A549 (cell line): ENCODE measurements at regions not wholly inside any gene's neighbourhood (a gene's known extent, or its start where the extent isn't known, plus 50 kb on each side); places are given as distances from the start of the nearest gene placed in this dataset.

Experiments
- ATAC-seq, 2 experiments: fragments of 200-7000 bp in 1 of 2; fragments of >200 bp in 1 of 2; cut with Nextera tagmentation in 1 of 2; cut with Tn5 transposase in 1 of 2; 3 replicates each; pipeline versions ENCODE4 v1.8.0 to v1.9.1; 2018 to 2020; ENCODE audit warnings: mild to moderate bottlenecking in 1 of 2, moderate library complexity in 1 of 2
- CTCF ChIA-PET: fragments of 300-600 bp; sonication (Branson Sonifier 250); formaldehyde crosslinking; extraction: SDS; loops from one replicate; lab custom pipeline; 2021; ENCODE audit warnings: antibody characterized with exemption, inconsistent platforms; lab: Yijun Ruan, JAX
- POLR2A ChIA-PET: fragments of 350-600 bp; formaldehyde crosslinking; extraction: SDS; loops from one replicate; lab custom pipeline; 2021; ENCODE audit warnings: antibody characterized with exemption, inconsistent platforms; lab: Yijun Ruan, JAX
- DNase-seq, 2 experiments: peaks; one replicate each; pipeline versions ENCODE4 v3.0.0 to v3.0.0-alpha.2; 2011 to 2016; ENCODE audit warnings: low read depth in 1 of 2, low spot score in 1 of 2
- FAIRE-seq: peaks from 2 replicates; lab custom pipeline; 2011; peaks lifted over from hg19 to GRCh38; lab: Jason Lieb, UNC
- H3K27ac ChIP-seq, 2 experiments: fragments of >200 bp; sonication (Bioruptor Twin); formaldehyde crosslinking; 3 replicates each; pipeline ENCODE4 v1.5.1; 2016 to 2017
- H3K4me1 ChIP-seq: fragments of >200 bp; sonication (Bioruptor Twin); formaldehyde crosslinking; 3 replicates; pipeline ENCODE4 v1.6.1; 2016
- H3K4me2 ChIP-seq: fragments of >200 bp; sonication (Bioruptor Twin); formaldehyde crosslinking; 3 replicates; pipeline ENCODE4 v1.6.1; 2016
- H3K4me3 ChIP-seq: fragments of >200 bp; sonication (Bioruptor Twin); formaldehyde crosslinking; 3 replicates; pipeline ENCODE4 v1.5.1; 2016
- H3K9me3 ChIP-seq: fragments of >200 bp; sonication (Bioruptor Twin); formaldehyde crosslinking; 3 replicates; pipeline ENCODE4 v1.6.1; 2016
- ATOH8 ChIP-seq: fragments of 250-450 bp; sonication (Bioruptor Pico); IDR thresholded peaks from 2 replicates; pipeline ENCODE4 v1.5.0; 2020; ENCODE audit warnings: low read depth, mild to moderate bottlenecking, moderate library complexity
- CEBPB ChIP-seq, 2 experiments: fragments of >200 bp in 1 of 2; sonication (Bioruptor Twin) in 1 of 2; formaldehyde crosslinking in 1 of 2; IDR thresholded peaks; 2 replicates each; pipeline ENCODE4 v1.6.1; 2012 to 2016
- CHD4 ChIP-seq: fragments of 200-600 bp; sonication (generic); IDR thresholded peaks from 2 replicates; pipeline ENCODE4 v1.6.1; 2016; ENCODE audit warnings: antibody characterized with exemption, mild to moderate bottlenecking, borderline replicate concordance
- E2F6 ChIP-seq: IDR thresholded peaks from 2 replicates; pipeline ENCODE4 v1.6.1; 2012; ENCODE audit warnings: low read depth, borderline replicate concordance
- EHF ChIP-seq: fragments of 250-450 bp; sonication (Bioruptor Pico); IDR thresholded peaks from 2 replicates; pipeline ENCODE4 v1.5.0; 2020; ENCODE audit warnings: mild to moderate bottlenecking
- EHMT2 ChIP-seq: fragments of 200-600 bp; sonication (generic); IDR thresholded peaks from 2 replicates; pipeline ENCODE4 v1.6.1; 2016; ENCODE audit warnings: antibody characterized with exemption, low read depth, mild to moderate bottlenecking, moderate library complexity
- ELK1 ChIP-seq: fragments of 150-350 bp; IDR thresholded peaks from 2 replicates; pipeline ENCODE4 v1.6.1; 2014; ENCODE audit warnings: low read depth, mild to moderate bottlenecking, low read length
- ESRRA ChIP-seq: fragments of 150-350 bp; IDR thresholded peaks from 2 replicates; pipeline ENCODE4 v1.6.1; 2014; ENCODE audit warnings: mild to moderate bottlenecking, low read length, borderline replicate concordance
- FOXS1 ChIP-seq: fragments of 250-450 bp; sonication (Bioruptor Pico); IDR thresholded peaks from 2 replicates; pipeline ENCODE4 v1.5.0; 2020; ENCODE audit warnings: mild to moderate bottlenecking, moderate library complexity
- GATA3 ChIP-seq: IDR thresholded peaks from 2 replicates; pipeline ENCODE4 v1.6.1; 2012; ENCODE audit warnings: borderline replicate concordance
- HES2 ChIP-seq: fragments of >200 bp; sonication (Bioruptor Twin); formaldehyde crosslinking; IDR thresholded peaks from 2 replicates; pipeline ENCODE4 v1.6.1; 2016
- HEYL ChIP-seq: fragments of 250-450 bp; sonication (Bioruptor Pico); IDR thresholded peaks from 2 replicates; pipeline ENCODE4 v1.8.0; 2021; ENCODE audit warnings: mild to moderate bottlenecking, moderate library complexity
- HOXB5 ChIP-seq: fragments of 250-450 bp; sonication (Bioruptor Pico); IDR thresholded peaks from 2 replicates; pipeline ENCODE4 v1.5.0; 2020; ENCODE audit warnings: mild to moderate bottlenecking, moderate library complexity
- KDM1A ChIP-seq: fragments of 200-600 bp; sonication (generic); IDR thresholded peaks from 2 replicates; pipeline ENCODE4 v1.6.1; 2016; ENCODE audit warnings: low read depth, mild to moderate bottlenecking
- KDM5A ChIP-seq: fragments of 200-600 bp; sonication (generic); IDR thresholded peaks from 2 replicates; pipeline ENCODE4 v1.6.1; 2016; ENCODE audit warnings: antibody characterized with exemption, mild to moderate bottlenecking
- MAFK ChIP-seq: fragments of 450-650 bp; IDR thresholded peaks from 2 replicates; pipeline ENCODE4 v1.6.1; 2014; ENCODE audit not compliant: partially characterized antibody
- MAX ChIP-seq: IDR thresholded peaks from 2 replicates; pipeline ENCODE4 v1.6.1; 2012
- MYC ChIP-seq: IDR thresholded peaks from 2 replicates; pipeline ENCODE4 v1.6.1; 2012; ENCODE audit warnings: mild to moderate bottlenecking, inconsistent platforms, low read length, improper control_type of control experiment, borderline replicate concordance
- POLR2AphosphoS2 ChIP-seq: conservative IDR thresholded peaks from 2 replicates; pipeline ENCODE4 v1.6.1; 2012; ENCODE audit warnings: low read length, improper control_type of control experiment, inconsistent platforms
- RARB ChIP-seq: fragments of 250-450 bp; sonication (Bioruptor Pico); IDR thresholded peaks from 2 replicates; pipeline ENCODE4 v1.8.0; 2021; ENCODE audit warnings: mild to moderate bottlenecking, moderate library complexity
- RCOR1 ChIP-seq: fragments of 150-350 bp; IDR thresholded peaks from 2 replicates; pipeline ENCODE4 v1.6.1; 2014; ENCODE audit warnings: antibody characterized with exemption, low read length, low read depth
- SMC3 ChIP-seq: fragments of >200 bp; sonication (Bioruptor Twin); formaldehyde crosslinking; IDR thresholded peaks from 3 replicates; pipeline ENCODE4 v1.6.1; 2018; ENCODE audit warnings: inconsistent platforms
- SREBF2 ChIP-seq: fragments of 450-650 bp; IDR thresholded peaks from 2 replicates; pipeline ENCODE4 v1.6.1; 2014; ENCODE audit warnings: mild to moderate bottlenecking, moderate library complexity
- USF2 ChIP-seq: fragments of 450-650 bp; IDR thresholded peaks from 2 replicates; pipeline ENCODE4 v1.6.1; 2014; ENCODE audit warnings: antibody characterized with exemption
- ZFP36 ChIP-seq: fragments of 450-650 bp; IDR thresholded peaks from 2 replicates; pipeline ENCODE4 v1.6.1; 2014; ENCODE audit warnings: borderline replicate concordance; ENCODE audit not compliant: partially characterized antibody
- ZSCAN20 ChIP-seq: fragments of 250-450 bp; sonication (Bioruptor Pico); IDR thresholded peaks from 2 replicates; pipeline ENCODE4 v1.8.0; 2022; ENCODE audit warnings: mild to moderate bottlenecking, moderate library complexity
- WGBS: methylation state at CpG from one replicate; pipeline ENCODE4 v1.1.6; 2017; ENCODE audit errors: missing lambda C conversion rate; 5-methylcytosine and 5-hydroxymethylcytosine counted together

- FAIRE-seq, result no peak
Observed at GRCh38 chr13:107807306-107808073, 407.8 kb downstream of the LIG4 start.

GRCh38 chr13:107806726-107807125 lies 408.6 kb downstream of the LIG4 start:
- POLR2A ChIA-PET, result no interaction called here
- no peak for ATAC-seq
- H3K4me3 ChIP-seq, result no peak overlapping the region
- CTCF ChIA-PET, result no interaction called here
- no peak for DNase-seq
- 2% methylated on average over 2 of the region's 2 CpGs for WGBS
- TF ChIP-seq ZSCAN20 (CRISPR knock-in tag) (no peak), USF2 (no peak), CEBPB (IDR thresholded peaks at IDR 0.05) (no peak)
- no peak overlapping the region for H3K4me2 ChIP-seq
- FAIRE-seq, result no peak
- no peaks in the 10 kb centered on the region for H3K9me3 ChIP-seq
- no peak overlapping the region for H3K27ac ChIP-seq
- no peaks in the 10 kb centered on the region for H3K4me1 ChIP-seq

More at GRCh38 chr13:107807306-107808073, 407.8 kb downstream of the LIG4 start:
- POLR2A ChIA-PET, result no interaction called here
- Histone ChIP-seq H3K4me2 (no peak overlapping the region), H3K4me3 (no peak overlapping the region), H3K27ac (no peak overlapping the region), H3K4me1 (no peaks in the 10 kb centered on the region), H3K9me3 (no peaks in the 10 kb centered on the region)
- TF ChIP-seq RCOR1, result no peak
- TF ChIP-seq E2F6, result no peak
- 4% methylated on average over 3 of the region's 3 CpGs for WGBS
- ATAC-seq, result no peak
- CTCF ChIA-PET, result no interaction called here
- no peak for DNase-seq

GRCh38 chr13:107803822-107804495 lies 411.4 kb downstream of the LIG4 start:
- CTCF ChIA-PET, result no interaction called here
- no peak for TF ChIP-seq SMC3
- no peak for TF ChIP-seq HOXB5 (CRISPR knock-in tag)
- TF ChIP-seq CEBPB (IDR thresholded peaks at IDR 0.05), result no peak
- TF ChIP-seq ATOH8 (CRISPR knock-in tag), result no peak
- TF ChIP-seq ZFP36, result no peak
- TF ChIP-seq, all 56 proteins: peak for 0
- H3K4me2 ChIP-seq, result no peak overlapping the region
- POLR2A ChIA-PET, result no interaction called here
- no peak overlapping the region for H3K27ac ChIP-seq
- H3K4me1 ChIP-seq, result no peaks in the 10 kb centered on the region
- no peak overlapping the region for H3K4me3 ChIP-seq
- DNase-seq (no peak), ATAC-seq (no peak), FAIRE-seq (no peak)
- no peaks in the 10 kb centered on the region for H3K9me3 ChIP-seq
- 9% methylated on average over 7 of the region's 7 CpGs for WGBS

- H3K4me1 ChIP-seq, result no peaks in the 10 kb centered on the region
- no peak overlapping the region for H3K4me2 ChIP-seq
- CTCF ChIA-PET, result no interaction called here
- H3K4me3 ChIP-seq, result no peak overlapping the region
- ATAC-seq, result no peak
- WGBS, result 52% methylated on average over 9 of the region's 9 CpGs
- DNase-seq, result no peak
- FAIRE-seq, result no peak
- POLR2A ChIA-PET, result no interaction called here
- H3K9me3 ChIP-seq, result no peaks in the 10 kb centered on the region
- H3K27ac ChIP-seq, result no peak overlapping the region
- no peak for TF ChIP-seq ESRRA
- TF ChIP-seq MYC, result no peak
- no peak for TF ChIP-seq HEYL
- TF ChIP-seq HES2, result no peak
- TF ChIP-seq RARB (CRISPR knock-in tag), result no peak
- no peak for TF ChIP-seq EHF (CRISPR knock-in tag)
- no peak for TF ChIP-seq GATA3
- TF ChIP-seq ELK1, result no peak
- no peak for TF ChIP-seq MAFK
- TF ChIP-seq FOXS1 (CRISPR knock-in tag), result no peak
- TF ChIP-seq MAX, result no peak
- TF ChIP-seq E2F6, result no peak
- TF ChIP-seq SREBF2, result no peak
- TF ChIP-seq KDM1A, result no peak
- no peak for TF ChIP-seq EHMT2
- TF ChIP-seq KDM5A, result no peak
- TF ChIP-seq POLR2AphosphoS2, result no peak
- no peak for TF ChIP-seq CHD4
Observed at GRCh38 chr13:107801621-107802020, 413.7 kb downstream of the LIG4 start.
